Loucy (cell line): ENCODE measurements at regions not wholly inside any gene's neighbourhood (a gene's known extent, or its start where the extent isn't known, plus 50 kb on each side); places are given as distances from the start of the nearest gene placed in this dataset.

Experiments
- H2AFZ ChIP-seq: fragments of 200-600 bp; sonication (generic); 2 replicates; pipeline ENCODE4 v1.6.0; 2016; ENCODE audit warnings: antibody characterized with exemption, mild to moderate bottlenecking, low read length, moderate library complexity
- H3F3A ChIP-seq: fragments of 200-600 bp; 2 replicates; pipeline ENCODE4 v1.6.0; 2016; ENCODE audit warnings: antibody characterized with exemption, low read depth, mild to moderate bottlenecking
- H3K27me3 ChIP-seq: fragments of 200-600 bp; sonication (generic); 2 replicates; pipeline ENCODE4 v1.6.1; 2014; ENCODE audit warnings: low read length, mild to moderate bottlenecking; ENCODE audit not compliant: insufficient read depth, poor library complexity, severe bottlenecking
- H3K36me3 ChIP-seq: fragments of 200-600 bp; sonication (generic); 2 replicates; pipeline ENCODE4 v1.6.1; 2016; ENCODE audit warnings: low read length; ENCODE audit not compliant: insufficient read depth
- H3K4me1 ChIP-seq: fragments of 200-600 bp; sonication (generic); 2 replicates; pipeline ENCODE4 v1.5.1; 2014; ENCODE audit warnings: low read length, mild to moderate bottlenecking; ENCODE audit not compliant: insufficient read depth, poor library complexity, severe bottlenecking
- H3K4me2 ChIP-seq: fragments of 200-600 bp; sonication (generic); 2 replicates; pipeline ENCODE4 v1.6.0; 2014; ENCODE audit warnings: antibody characterized with exemption, low read length, low read depth, mild to moderate bottlenecking; ENCODE audit not compliant: poor library complexity, severe bottlenecking
- H3K4me3 ChIP-seq: fragments of 200-600 bp; sonication (generic); 2 replicates; pipeline ENCODE4 v1.5.1; 2014; ENCODE audit warnings: low read length, mild to moderate bottlenecking, mixed read lengths; ENCODE audit not compliant: poor library complexity, severe bottlenecking
- H3K79me2 ChIP-seq: fragments of 200-600 bp; sonication (generic); 2 replicates; pipeline ENCODE4 v1.6.1; 2014; ENCODE audit warnings: low read length; ENCODE audit not compliant: insufficient read depth
- H3K9ac ChIP-seq: fragments of 200-600 bp; sonication (generic); 2 replicates; pipeline ENCODE4 v1.6.0; 2014; ENCODE audit warnings: mild to moderate bottlenecking, low read depth, low read length, moderate library complexity; ENCODE audit not compliant: poor library complexity, severe bottlenecking
- H3K9me2 ChIP-seq: fragments of 200-600 bp; sonication (generic); replicated peaks from 2 replicates; pipeline ENCODE4 v1.6.1; 2016; ENCODE audit warnings: low read depth, low read length, mixed read lengths
- H3K9me3 ChIP-seq: fragments of 200-600 bp; sonication (generic); 2 replicates; pipeline ENCODE4 v1.6.1; 2014; ENCODE audit warnings: mild to moderate bottlenecking, antibody characterized with exemption, low read length, low read depth; ENCODE audit not compliant: insufficient read depth
- H4K20me1 ChIP-seq: fragments of 200-600 bp; sonication (generic); 2 replicates; pipeline ENCODE4 v1.6.0; 2014; ENCODE audit warnings: antibody characterized with exemption, low read length, mild to moderate bottlenecking; ENCODE audit not compliant: insufficient read depth, poor library complexity, severe bottlenecking
- CTCF ChIP-seq: fragments of 200-600 bp; sonication (generic); conservative IDR thresholded peaks from 2 replicates; pipeline ENCODE4 v1.5.1; 2014; ENCODE audit warnings: mild to moderate bottlenecking, antibody characterized with exemption, low read length
- EZH2phosphoT487 ChIP-seq: fragments of 200-600 bp; IDR thresholded peaks from 2 replicates; pipeline ENCODE4 v1.6.1; 2018; ENCODE audit warnings: antibody characterized with exemption, mild to moderate bottlenecking, moderate library complexity, borderline replicate concordance

- Histone ChIP-seq H3K9ac (no peak overlapping the region), H3K4me3 (no peak overlapping the region)
These were observed 340.8 kb upstream of the KLF3 start for GRCh38 chr4:38323141-38323641.

GRCh38 chr4:38324861-38325628, 339.0 kb upstream of the KLF3 start:
- H4K20me1 ChIP-seq = no peaks in the 10 kb centered on the region
- no peaks in the 10 kb centered on the region for H3F3A ChIP-seq
- H3K4me2 ChIP-seq = no peak overlapping the region
- H3K4me3 ChIP-seq = no peak overlapping the region
- H3K9me2 ChIP-seq = no peaks in the 10 kb centered on the region
- no peaks in the 10 kb centered on the region for H3K79me2 ChIP-seq
- no peaks in the 10 kb centered on the region for H3K36me3 ChIP-seq
- H2AFZ ChIP-seq = no peak overlapping the region
- no peaks in the 10 kb centered on the region for H3K27me3 ChIP-seq
- H3K4me1 ChIP-seq = no peaks in the 10 kb centered on the region
- TF ChIP-seq CTCF = no peak
- TF ChIP-seq EZH2phosphoT487 = no peak
- no peak overlapping the region for H3K9ac ChIP-seq
- no peaks in the 10 kb centered on the region for H3K9me3 ChIP-seq

More at GRCh38 chr4:38323141-38323641, 340.8 kb upstream of the KLF3 start:
- Histone ChIP-seq H2AFZ (no peak overlapping the region), H3K36me3 (no peaks in the 10 kb centered on the region), H3K9me2 (no peaks in the 10 kb centered on the region), H3F3A (no peaks in the 10 kb centered on the region), H3K79me2 (no peaks in the 10 kb centered on the region), H3K4me1 (no peaks in the 10 kb centered on the region), H3K9me3 (no peaks in the 10 kb centered on the region), H4K20me1 (no peaks in the 10 kb centered on the region), H3K27me3 (no peaks in the 10 kb centered on the region), H3K4me2 (no peak overlapping the region)
- TF ChIP-seq EZH2phosphoT487 = no peak
- TF ChIP-seq CTCF = no peak

GRCh38 chr4:38325629-38325913, 338.4 kb upstream of the KLF3 start:
- Histone ChIP-seq H3K4me3 (no peak overlapping the region), H3K9me2 (no peaks in the 10 kb centered on the region), H3F3A (no peaks in the 10 kb centered on the region), H3K9ac (no peak overlapping the region), H2AFZ (no peak overlapping the region), H3K9me3 (no peaks in the 10 kb centered on the region), H3K79me2 (no peaks in the 10 kb centered on the region), H3K4me2 (no peak overlapping the region), H3K27me3 (no peaks in the 10 kb centered on the region), H3K36me3 (no peaks in the 10 kb centered on the region), H3K4me1 (no peaks in the 10 kb centered on the region), H4K20me1 (no peaks in the 10 kb centered on the region)
- no peak for TF ChIP-seq CTCF
- TF ChIP-seq EZH2phosphoT487 = no peak
